Stimulated activated CD4-positive, alpha-beta T cell treated with anti-CD3 and anti-CD28 coated beads, Interleukin-12 subunit alpha, Interleukin-12 subunit beta, amount 100 ng/mL, for 48 hours (primary cell): ENCODE measurements at regions not wholly inside any gene's neighbourhood (a gene's known extent, or its start where the extent isn't known, plus 50 kb on each side); places are given as distances from the start of the nearest gene placed in this dataset.

Experiments used
- DNase-seq, 3 donors: peaks; one replicate each; pipeline ENCODE4 v3.0.0-alpha.2; 2020; ENCODE audit warnings: low read depth in 2 of 3, low spot score in 1 of 3

DNA sequence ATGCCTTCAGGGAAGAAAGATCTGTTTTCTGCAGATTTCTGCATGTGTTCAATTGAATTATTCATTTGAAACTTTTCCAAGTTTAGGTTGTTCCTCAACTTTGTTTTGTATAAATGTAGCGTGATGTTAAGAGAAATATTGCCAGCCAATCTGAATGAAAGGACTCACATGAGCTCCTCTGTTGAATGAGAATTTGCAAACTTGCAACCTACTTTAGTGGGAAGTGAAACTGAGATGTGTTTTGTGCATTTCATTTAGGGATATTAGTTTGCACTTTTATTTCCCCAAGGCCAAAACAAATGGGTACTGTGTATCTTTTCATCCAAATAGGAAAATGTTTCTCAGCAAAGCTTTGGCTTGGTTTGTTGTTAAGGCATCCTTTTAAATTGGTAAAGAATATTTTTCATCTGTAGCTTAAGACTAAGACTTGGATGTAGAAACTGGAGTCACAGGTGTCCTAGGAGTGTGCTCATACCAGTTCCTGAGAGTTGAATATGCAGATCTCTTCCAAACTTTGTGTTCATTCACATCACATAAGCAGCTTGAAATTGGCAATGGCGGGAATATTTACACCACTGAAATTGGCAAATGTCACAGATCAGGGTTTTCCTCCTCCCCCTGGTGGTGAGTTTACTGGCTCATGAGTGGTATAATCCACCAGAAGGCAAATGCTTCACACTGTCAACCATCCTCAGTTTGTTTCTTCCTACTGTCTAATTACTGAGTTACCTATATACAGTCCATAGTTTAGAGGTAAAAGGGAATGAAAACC is 193.6 kb upstream of the BANK1 start:
- peak in 1 of 3 donors; percentile 27 for DNase-seq

DNA sequence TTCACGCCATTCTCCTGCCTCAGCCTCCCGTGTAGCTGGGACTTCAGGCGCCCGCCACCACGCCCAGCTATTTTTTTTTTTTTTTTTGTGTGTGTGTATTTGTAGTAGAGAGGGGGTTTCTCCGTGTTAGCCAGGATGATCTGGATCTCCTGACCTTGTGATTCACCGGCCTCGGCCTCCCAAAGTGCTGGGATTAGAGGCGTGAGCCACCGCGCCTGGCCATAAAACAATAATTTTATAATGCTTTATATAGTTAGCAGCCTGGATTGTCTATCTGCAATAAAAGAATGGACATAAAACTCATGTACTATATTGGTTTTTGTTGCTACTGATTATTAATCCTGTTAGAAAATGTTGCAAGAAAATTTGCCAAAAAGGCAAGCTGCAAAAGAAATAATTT is 195.9 kb upstream of the BANK1 start:
- no peak for DNase-seq

DNA sequence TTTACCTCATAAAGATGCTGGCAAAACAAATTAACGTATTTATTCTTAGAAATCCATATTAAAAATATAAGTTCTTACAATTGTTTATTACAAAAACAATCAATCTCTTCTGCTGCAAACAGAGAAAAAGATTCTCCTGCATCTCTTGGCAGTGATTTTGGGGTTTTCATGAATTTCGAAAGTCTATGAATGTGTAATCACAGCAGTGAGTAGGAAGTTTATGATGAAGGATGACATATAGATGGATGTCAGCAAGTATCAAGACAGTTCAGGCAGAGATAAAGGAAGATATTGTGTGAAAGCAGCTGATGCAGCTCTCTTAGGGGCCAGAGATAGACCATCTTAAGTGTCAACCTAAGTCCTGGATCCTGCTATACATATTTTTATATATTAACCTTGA is 196.9 kb upstream of the BANK1 start:
- no peak for DNase-seq

DNA sequence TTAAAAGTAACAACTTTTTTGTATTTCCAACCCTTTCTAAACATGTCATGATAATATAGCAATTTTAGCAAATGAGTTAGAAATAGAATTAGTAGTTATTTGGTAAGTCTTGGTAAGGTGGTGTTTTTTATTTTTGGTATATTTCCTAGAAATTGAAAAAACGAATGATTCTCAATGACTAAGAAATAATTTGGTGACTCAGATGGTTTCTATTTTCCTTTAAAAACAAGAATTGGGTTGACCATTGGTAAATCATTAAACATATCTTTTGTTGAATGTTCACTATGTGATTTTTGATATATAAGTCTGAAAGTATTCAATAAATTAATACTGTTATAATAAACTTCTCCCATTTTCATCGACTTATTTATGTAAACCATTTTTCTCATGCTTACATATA is 206.2 kb upstream of the BANK1 start:
- no peak for DNase-seq

DNA sequence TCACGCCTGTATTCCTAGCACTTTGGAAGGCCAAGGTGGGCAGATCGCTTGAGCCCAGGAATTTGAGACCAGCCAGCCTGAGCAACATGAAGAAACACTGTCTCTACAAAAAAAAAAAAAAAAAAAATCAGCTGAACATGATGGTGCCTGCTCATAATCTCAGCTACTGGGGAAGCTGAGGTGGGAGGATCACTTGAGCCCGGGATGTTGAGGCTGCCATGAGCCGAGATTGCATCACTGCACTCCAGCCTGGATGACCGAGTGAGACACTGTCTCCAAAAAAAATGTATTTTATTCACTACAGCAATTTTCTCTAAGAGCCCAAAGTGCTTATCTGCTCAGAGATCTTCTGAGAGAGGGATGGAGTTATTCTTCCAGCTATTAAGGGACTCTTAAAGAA is 215.8 kb upstream of the PPP3CA start:
- no peak for DNase-seq

DNA sequence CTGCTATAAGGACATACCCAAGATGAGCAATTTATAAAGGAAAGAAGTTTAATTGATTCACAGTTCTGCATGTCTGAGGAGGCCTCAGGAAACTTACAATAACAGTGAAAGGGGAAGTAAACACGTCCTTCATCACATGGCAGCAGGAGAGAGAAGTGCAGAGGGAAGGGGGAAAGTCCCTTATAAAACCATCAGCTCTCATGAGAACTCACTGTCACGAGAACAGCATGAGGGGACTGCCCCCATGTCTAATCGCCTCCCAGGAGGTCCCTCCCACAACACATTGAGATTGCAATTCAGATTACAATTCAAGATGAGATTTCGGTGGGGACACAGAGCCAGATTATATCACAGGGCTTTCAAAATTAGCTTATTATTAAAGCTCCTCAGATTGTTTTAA is 209.5 kb upstream of the PPP3CA start:
- no peak for DNase-seq

DNA sequence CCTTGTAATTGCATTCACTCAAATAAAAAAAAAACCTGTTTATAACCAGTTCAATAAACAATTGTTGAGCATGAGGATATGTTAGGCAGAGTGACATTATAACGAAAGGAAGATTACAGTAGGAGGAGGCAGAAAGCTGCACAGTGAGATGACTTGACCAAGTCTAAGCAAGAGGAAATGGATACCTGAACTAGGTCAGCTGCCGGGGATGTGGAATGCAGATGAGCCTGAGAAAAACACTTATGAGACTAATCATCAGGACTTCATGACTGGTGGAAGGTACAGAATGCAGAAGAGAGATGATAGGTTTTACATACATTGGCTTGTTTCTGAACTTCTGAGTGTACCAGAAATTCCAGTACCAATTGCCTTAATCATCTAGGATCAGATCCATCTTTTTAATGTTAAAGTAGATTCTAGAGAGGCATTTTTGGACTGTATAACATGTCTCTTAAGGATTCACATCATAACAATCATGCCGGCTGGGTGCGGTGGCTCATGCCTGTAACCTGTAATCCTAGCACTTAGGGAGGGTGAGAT is 208.1 kb upstream of the PPP3CA start:
- no peak for DNase-seq

DNA sequence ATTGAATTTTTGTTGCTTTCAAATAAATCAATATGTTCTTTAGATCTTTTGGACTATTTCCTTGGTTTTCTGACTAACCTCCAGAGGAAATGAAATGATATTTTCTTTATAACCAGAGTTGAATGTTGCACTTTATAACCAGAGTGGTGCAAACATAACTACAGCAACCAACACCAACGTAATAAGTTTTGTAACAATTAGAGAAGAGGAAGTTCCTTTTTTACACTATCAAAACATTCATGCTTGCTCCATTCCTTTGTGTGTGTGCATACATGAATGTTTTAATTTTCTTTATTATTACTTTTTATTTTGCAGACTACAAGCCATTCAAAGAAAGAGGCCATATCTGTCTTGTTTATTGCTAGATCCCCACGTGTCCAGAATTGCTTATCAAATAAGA is 193.0 kb upstream of the PPP3CA start:
- no peak for DNase-seq

DNA sequence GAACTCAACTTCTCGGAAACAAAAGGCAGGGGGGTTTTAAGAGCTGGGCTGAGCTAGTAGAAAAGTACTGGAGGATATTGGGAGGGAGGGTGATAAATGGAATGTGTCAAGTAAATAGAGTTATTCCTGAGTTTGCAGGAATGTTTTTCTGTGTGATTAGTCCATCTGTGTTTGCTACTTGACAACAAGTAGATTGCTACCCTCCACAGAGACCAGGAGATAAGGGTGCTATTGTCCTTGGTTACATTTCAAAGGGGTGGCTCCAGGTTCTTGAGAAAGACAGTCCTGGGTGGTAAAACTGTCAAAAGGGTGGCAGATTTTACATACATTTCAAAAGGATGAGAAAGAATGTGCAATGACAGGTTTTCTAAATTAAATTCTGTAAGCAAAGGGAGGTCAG is 181.2 kb upstream of the PPP3CA start:
- no peak for DNase-seq

DNA sequence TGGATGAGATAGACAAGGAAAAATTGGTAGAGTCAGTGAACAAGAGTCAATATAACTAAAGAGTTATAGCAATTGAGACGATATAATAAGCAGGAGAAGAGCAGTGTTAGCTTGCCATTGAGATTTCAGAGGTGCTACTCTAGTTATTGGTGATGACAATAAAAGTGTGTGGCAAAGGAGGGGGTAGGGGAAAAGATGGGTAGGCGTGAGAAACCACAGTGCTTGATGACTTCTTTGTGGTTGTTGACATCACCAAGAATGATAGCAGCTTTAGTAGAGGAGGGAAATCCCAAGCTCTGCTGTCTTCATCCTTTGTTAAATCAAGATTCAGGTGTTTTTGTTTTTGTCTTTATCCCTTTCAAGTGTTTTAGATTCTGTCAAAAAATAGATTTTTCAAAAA is 179.9 kb upstream of the PPP3CA start:
- peak; percentile 39 to 74 (median 44) for DNase-seq

DNA sequence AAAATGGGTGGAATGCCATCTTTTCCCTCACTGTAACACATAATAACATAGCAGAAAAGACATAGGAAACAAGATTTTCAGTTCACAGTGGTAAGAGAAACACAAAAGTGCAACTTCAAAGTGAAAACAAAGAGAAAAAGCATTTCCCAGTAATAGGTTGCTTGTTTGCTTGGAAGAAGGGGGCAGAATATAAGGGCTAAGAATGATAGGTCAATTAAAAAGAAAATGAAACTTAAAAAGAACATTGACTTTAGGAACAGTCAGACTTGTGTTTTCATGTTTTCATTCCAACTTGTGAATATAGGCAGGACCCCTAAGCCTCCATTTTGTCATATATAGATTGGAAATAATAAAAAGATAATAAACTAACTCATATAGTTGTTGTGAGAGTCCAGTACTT is 168.2 kb upstream of the PPP3CA start:
- DNase-seq = no peak

DNA sequence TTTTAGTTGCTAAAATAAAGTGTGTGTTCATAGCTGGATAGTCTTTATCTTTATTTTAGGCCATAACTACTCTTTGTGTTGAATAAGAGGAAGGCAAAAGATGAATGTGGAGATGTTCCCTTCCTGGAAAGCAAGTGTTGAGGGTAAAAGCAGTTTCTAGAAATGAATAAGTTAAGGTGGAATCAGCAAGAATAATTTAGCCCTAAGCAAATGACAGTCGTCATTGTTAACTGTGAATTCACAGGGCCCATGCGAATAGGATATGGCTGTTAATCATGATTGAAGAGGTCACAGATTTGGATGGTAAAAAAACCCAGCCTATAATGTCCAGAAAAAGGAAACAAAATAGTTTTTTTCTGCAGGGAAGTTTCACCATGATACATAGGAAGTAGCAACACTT is 167.8 kb upstream of the PPP3CA start:
- no peak for DNase-seq

DNA sequence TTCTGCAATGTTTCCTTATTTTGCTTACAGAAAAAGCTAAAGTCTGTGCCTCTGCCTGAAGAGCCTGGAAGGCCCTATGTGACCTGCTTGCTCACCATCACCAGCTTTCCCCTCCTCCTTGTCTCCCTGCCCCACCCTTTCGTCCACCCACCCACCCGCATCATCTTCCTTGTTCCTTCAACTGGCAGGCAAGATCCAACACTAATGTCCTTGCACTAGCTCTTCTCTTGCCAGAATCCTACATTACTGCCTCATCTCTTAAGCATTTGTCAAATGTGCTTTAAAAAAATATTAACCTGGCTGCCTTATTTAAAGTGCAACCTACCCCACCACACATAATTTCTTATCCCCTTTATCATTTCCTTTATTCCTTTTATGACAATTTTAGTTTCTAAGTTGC is 165.1 kb upstream of the PPP3CA start:
- no peak for DNase-seq

DNA sequence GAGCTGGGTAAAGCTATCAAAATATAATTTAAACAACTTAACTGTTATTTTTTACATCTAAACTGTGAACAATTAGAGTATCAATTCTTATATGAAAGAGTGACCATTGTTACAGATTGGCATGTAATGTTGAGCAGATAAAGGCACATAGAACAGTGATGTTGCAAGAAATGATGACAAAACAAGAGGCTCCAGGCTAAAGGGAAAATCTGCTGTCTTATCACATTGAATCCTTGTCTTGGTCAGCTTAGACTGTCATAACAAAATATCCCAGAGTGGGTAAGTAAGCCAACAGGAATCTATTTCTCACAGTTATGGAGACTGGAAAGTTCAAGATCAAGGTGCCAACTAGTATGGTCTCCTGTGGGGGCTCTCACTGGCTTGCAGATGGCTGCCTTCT is 154.1 kb upstream of the PPP3CA start:
- no peak for DNase-seq

DNA sequence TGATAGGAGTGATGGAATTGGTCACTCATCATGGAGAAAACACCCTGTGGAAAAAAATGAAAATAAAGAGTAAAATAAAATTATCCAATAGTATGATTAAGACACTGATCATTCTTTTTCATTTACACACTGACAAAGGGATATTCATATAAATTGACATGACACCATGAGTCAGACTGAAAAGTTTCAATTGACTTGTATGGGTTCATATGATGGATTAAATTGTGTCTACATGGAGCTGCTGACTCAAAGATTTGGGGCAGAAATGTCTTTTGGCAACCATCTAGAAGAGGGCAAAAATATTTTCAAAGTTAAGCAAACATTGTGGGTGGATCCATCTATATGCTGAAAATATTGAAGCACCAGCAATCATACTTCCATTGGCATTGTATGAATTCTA is 153.4 kb upstream of the PPP3CA start:
- DNase-seq = no peak

DNA sequence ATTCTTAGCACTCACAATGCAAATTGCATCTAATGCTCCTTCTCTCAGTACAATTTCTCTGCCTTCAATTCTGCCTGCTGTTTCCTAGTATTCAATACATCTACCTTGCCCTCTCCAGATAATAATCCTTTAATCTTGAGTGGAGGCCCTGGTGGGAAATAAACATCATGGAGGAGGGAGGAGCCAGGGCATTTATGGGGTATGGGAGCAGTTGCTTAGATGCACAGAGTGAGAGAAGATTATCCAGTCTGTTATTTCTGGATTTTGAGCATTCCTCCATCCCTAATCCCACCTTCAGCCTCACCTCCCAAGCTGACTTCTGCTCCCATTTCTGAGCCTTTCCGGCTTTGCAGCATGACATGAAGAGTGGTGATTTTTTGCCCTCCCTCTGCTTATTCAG is 127.9 kb upstream of the PPP3CA start:
- no peak for DNase-seq

DNA sequence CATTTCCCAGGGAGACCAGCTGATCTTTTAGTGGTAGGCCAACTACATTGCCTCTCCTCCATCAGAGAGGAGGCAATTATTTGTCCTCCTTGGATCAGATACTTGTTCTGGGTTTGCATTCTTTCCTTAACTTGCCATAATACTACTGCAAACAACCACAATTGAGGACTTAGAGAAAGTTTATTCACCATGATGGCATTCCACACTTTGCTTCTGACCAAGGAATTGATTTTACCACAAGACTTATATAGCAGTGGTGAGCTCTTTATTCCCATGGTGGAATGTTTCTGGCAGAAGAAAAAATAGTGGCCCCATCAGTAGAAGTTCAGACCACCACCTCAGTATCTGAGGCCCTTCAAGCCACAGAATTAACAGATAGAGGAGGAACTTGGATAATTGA is 123.9 kb upstream of the PPP3CA start:
- no peak for DNase-seq

DNA sequence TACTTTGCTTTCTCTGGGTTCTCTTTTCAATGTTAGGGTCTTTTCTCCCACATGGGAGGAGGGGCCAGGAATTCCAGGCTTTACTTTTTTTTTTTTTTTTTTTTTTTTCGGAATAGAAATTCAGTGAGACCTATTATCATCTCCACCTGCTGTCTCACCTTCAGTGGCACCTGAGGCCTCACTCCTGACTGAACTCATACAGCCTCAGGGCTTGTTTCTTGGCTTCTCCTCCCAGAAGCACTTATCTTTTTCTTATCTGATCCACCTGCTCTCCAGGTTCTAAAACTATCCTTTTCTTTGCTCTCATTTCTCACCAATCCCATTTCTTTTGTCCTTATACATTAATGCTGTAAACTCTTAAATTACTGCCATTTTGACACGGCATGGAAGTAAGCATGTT is 117.3 kb upstream of the PPP3CA start:
- DNase-seq = no peak

DNA sequence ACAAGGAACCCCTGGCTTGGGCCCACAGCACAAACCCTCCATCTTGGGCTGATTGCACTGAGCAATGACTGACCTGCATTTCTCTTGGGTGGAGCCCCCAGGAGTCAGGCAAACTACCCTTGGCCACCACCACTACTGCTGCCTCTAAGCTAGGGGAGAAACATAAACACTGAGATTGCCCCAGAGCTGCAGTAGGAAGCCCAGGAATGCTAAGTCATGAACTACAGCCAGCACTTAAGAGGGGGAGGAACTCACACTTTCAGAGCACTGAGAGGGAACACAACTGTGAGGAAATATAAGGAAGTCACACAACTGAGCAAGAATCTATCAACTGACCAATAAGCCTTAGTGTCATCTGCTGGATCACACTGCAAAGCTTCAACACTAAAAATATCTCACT is 111.6 kb upstream of the PPP3CA start:
- no peak for DNase-seq

DNA sequence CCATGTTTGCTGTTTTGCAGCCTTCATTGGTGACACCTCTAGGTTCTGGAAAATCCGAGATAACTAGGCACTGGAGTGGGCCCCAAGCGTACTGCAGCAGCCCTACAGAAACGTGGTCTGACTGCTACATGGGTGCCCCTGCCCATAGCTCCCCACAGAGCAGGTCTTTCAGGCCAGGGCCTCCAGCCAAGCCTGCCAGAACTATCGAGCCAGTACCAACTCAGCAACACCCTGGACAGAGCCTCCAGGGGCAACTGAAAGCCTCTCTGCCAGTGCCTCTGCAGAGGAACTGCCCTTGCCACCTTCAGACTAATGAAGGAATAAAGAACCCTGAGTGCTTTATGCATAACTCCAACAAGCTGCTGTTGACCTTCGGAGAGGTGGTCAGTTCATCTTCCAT is 111.1 kb upstream of the PPP3CA start:
- no peak for DNase-seq

DNA sequence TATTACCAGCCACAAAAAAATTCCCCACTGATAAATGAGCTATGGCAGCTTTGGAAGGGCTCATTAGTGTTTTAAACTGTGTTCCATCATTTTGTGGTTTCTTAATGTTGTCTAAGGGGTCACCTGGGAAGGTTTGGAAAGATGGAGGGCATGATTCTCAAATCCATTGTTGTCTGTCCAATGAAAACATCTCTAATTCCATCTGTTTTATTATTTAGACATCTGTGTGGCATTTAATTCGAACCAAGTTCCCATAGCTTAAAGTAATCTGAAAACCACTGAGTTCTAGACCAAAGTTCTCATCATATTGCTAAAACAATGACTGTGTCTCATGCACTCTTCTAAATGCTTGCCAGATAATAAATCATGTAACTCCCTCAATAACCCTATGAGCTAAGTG is 103.8 kb upstream of the PPP3CA start:
- no peak for DNase-seq

DNA sequence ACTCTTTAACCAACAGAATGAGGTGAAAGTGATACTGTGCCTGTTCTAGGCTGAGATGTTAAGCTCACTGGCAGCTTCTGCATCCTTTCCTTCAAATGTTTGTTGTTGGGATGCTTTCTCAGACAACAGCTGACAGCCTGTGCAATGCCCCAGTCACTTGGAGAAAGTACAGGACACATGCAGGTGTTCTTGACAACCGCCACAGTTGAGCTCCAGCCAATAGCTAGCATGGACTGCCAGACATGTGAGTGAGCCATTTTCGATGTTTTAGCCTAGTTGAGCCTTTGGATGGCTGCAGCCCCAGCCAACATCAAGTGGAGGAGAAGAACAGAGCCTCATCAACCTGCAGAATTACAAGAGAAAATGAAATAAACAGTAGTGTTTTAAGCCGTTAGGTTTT is 94.1 kb upstream of the PPP3CA start:
- no peak for DNase-seq

DNA sequence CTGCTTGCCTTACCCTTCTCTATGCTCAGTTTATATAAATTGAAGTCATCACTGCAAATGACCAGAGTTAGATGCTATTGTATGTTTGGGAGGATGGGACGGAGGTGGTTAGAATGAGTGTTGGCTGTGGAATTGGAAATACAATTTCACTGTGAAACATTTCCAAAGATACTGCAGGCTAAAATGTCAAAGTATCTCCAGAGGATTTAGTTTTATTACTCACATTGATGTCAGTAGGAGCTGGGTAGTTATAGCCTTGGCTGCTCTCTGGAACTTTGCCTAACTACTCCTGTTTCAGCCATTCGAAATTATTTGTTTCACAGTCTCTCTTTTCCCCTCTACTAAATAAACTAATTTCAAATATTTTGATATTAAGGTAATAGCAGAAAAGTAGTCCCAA is 92.6 kb upstream of the PPP3CA start:
- no peak for DNase-seq
